ENCODE measurements at regions not wholly inside any gene's neighbourhood (a gene's known extent, or its start where the extent isn't known, plus 50 kb on each side); places are given as distances from the start of the nearest gene placed in this dataset.

DNA sequence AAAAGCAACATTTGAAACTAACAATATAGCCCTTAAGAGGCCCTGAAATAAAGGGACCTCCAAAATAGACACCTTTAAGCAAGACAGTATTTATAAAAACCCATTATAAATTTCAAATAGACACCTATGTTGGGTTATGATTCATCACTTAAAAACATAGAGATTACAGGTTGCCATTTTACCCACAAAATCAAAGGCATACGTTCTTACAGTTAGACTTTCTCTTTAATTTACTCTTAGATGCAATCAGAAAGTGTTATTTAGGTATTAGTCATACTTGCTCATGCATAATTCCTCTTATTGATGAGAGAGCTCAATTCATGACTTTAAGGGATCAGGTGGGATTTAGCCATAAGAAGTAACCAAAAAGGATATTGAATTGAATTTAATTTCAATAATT lies 51.5 kb upstream of the TMEM200A start:
- intact Hi-C loops (cut with DNase I): loop anchor here in 1 of 2 donors (5.0 kb wide), 1 partner anchor 538 kb away; no protein-coding TSS in a partner anchor
- DNase-seq (ENCODE audit: low spot score): no peak

DNA sequence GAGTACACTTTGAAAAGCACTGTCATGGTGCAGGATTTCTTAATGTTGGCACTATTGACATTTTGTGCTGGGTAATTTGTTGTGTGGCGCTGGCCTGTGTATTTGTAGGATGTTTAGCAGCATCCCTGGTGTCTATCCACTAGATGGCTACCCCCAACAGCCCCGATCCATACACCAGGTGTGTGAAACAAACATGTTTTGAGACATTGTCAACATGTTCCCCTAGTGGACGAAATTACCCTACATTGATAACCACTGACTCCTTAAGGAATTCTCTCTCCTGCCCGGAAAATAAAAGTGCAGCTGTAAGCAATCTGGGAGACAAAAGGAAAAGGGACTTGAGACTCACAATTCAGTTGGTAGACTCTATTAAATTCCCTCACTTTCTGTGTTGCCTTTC lies 52.6 kb upstream of the TMEM200A start:
- DNase-seq (ENCODE audit: low spot score): no peak
- intact Hi-C loops (cut with DNase I): loop anchor here in 1 of 2 donors (5.0 kb wide), 1 partner anchor 539 kb away; no protein-coding TSS in a partner anchor

DNA sequence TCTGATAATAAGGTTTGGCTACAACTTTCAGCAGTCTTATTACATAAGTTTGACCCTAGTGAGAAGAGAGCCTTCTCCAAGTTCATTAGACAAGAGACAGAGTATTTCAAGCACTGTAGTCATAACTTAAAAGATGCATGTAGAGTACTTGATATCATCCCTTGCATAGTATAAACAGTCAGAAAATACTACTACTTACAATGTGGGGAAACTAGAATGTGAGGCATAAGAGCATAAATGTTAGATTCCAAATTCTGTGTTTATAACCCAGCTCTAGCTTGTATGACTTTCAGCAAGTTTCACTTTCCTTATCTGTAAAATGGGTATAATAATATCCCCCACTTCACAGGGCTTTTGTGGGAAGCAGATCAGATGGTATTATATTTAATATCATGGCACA lies 56.8 kb upstream of the TMEM200A start:
- DNase-seq (ENCODE audit: low spot score): no peak
- intact Hi-C loops (cut with DNase I): no loop called here

DNA sequence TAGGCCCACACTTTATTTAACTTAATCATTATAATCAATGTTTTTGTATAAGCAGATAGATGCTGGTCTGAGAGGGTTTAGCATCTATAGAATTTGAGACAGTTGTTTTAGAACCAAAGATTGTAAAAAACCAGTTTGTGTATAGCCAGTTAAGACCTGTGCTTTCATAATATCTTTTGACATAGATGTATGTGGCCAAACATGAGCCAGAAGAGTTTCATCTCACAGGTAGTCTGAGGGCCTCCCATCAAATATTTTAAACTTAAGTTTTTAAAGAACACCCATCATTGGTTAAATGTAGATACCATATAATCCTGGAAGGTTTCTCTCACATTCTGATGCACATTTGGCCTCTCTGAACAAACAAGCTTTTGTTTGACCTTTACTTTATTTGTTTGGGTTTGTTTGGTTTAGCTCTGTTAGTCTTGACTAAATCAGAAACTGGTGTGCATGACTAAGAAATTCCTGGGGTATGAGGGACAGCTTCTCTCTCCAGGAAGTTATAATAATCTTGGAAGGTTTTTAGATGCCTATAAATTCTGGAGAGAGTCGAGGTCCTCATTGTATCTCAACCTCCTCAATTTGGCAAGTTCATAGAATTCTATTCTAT lies 58.0 kb upstream of the TMEM200A start:
- intact Hi-C loops (cut with DNase I): no loop called here
- DNase-seq (ENCODE audit: low spot score): no peak

DNA sequence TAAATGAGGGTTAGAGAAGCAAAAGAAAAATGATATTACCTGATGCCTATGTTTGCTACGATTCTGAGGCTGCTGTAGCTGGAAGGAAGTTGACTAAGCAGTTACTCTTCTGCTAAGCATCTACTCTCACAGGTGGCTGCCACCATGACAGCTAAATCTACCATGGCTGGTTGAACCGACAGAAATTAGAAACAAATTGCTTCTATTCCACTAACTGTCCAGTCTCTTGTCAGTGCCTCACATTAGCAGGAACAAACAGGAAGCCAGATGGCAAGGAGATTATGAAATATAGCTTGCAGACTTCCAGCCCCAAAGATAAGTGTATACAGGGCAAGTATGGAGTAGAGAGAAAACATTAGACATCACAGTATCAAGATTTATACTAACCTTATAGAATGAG lies 59.4 kb upstream of the TMEM200A start:
- no peak for DNase-seq (ENCODE audit: low spot score)
- intact Hi-C loops (cut with DNase I): no loop called here

DNA sequence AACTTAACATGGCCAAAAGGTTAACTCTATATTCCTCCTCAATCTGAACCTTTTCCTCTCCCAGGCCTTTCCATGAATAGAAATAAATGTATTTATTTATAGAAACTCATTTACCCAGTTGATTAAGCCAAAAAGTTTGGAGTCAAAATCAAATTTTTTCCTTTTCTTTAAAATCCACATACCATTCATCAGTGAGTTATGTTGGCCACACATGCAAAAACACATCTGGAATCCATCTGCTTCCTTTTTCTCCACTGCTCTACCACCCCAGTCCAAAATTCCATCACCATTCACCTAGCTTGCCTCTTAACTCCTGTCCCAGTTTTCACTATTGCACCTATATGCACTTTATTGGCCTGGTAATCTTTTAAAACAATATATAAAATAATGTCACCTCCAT lies 62.4 kb upstream of the TMEM200A start:
- no peak for DNase-seq (ENCODE audit: low spot score)
- intact Hi-C loops (cut with DNase I): no loop called here

DNA sequence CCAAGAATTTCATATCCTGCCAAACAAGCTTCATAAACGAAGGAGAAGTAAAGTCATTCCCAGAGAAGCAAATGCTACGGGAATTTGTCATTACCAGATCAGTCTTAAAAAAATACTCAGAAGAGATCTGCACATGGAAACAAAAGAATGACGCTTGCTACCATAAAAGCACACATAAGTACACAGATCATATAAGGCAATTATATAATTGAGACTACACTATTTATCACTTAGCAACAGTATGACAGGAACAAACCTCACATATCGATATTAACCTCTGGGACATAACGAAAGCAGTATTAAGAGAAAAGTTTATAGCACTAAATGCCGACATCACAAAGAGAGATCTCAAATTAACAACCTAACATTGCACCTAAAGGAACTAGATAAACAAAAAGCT lies 67.6 kb upstream of the TMEM200A start:
- DNase-seq (ENCODE audit: low spot score): no peak
- intact Hi-C loops (cut with DNase I): no loop called here

DNA sequence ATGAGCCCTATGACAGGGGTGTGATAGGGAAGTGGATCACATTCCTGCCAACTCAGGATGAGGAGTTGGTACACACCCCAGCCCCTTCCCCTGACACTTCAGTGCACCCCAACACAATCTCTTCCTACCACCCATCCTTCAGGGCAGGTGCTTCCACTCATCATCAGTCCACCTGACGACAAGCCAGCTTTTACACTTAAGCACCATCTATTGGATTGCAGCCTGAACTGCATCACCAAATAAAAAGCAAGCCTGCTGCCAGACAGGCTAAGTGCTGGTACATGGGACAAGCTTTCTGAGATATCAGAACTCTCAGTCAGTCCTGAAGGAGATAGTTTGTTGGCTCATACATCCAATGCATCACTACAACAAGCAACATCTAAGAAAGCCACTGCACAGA lies 69.0 kb upstream of the TMEM200A start:
- DNase-seq (ENCODE audit: low spot score): no peak
- intact Hi-C loops (cut with DNase I): no loop called here

DNA sequence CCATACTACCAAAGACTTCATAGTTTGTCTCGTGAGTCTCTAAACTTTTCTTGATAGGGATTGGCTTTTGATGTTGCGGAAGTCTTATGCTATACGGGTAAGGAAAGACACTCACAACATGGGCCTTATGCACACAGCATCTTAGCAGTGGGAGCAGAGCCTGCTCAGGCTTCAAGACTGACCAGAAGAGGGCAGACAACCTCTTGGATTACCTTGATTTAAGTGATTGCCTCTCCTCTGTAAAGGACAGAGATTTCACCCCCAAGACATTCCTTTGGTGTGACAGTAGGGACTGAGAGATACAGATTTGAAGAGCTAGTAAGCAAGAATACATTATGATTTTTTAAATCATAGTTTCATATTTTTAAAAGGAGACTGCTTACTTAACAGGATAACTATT lies 71.0 kb upstream of the SAMD3 start:
- DNase-seq (ENCODE audit: low spot score): no peak
- intact Hi-C loops (cut with DNase I): no loop called here

DNA sequence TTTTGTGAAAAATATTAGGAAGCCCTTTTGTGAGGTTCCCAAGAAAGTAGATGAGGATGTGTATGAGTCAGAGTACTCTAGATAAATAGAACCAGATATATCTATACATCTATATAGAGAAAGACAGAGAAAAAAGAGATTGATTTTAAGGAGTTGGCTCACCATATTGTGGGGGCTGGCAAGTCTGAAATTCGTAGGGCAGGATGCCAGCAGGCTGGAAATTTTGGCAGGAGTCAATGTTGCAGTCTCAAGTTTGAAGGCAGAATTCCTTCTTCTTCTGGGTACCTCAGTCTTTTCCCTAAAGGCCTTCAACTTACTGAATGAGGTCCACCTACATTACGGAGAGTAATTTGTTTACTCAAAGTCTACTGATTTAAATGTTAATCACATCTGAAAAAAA lies 65.3 kb upstream of the SAMD3 start:
- intact Hi-C loops (cut with DNase I): no loop called here
- no peak for DNase-seq (ENCODE audit: low spot score)

DNA sequence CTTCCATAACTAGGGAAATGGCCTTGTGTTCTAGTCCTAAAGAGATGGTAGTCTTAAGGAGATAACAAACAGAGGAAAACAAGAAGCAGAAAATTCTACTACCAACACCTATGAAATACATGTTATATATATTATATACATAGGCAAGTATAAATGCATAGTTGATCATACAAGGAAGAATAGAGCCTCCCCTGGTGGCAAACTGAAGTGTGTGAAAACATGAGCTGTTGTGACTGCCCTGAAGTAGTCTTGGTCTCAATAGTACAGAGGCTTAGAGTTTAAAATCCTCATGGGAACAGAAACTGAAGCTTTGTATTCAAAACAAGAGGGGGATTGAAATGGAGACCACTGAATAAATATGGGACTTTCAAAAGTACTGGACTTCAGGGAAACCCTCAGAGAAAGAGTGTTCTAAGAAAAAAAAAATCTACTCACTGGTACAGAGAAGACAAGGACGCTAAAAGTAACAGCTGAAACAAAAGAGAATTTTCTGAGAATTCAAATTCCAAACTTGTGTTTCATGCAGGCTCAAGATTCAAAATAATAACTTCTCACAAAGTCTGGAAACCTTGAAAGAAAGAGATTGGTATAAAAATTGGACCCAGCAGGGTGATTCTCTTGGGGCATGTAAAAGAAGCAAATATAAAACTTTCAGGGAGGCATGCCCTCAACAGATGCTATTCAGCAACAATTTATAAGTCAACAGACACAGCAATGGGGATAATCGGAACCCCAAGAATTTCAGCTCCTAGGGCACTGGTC lies 59.7 kb upstream of the SAMD3 start:
- no peak for DNase-seq (ENCODE audit: low spot score)
- intact Hi-C loops (cut with DNase I): no loop called here

DNA sequence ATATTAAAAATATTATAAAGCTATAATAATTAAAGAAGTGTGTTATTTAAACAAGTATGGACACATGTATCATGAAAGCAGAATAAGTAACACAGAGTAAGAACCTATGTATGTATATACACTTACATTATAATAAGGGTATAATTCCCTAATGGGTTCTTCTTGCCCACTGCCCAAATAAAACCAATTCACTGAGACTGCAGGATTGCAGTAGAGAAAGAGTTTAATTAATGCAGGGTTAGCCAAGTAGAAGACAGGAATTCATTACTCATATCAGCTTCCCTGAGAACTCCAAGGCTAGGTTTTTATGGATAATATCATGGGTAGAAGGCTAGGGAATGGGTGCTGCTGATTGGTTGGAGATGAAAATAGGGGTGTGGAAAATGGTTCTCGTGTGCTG lies 53.8 kb upstream of the SAMD3 start:
- intact Hi-C loops (cut with DNase I): no loop called here
- DNase-seq (ENCODE audit: low spot score): no peak

DNA sequence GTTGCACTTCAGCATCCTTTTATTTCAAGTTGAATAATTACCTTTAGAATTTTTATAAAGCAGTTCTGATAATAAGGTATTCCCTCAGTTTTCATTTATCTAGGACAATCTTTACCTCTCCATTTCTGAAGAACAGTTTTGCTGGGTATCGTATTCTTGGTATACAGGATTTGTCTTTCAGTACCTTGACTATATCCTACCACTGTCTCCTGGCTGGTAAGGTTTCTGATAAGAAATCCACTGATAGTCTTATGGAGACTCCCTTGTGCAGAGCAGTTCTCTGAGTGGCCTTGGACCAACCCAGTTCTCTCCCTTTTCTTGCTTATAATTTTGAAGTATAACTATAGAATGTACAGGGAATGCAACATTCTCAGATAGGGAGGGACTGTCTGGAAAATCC lies 51.3 kb upstream of the SAMD3 start:
- intact Hi-C loops (cut with DNase I): no loop called here
- DNase-seq (ENCODE audit: low spot score): no peak
